ENCODE measurements at regions not wholly inside any gene's neighbourhood (a gene's known extent, or its start where the extent isn't known, plus 50 kb on each side); places are given as distances from the start of the nearest gene placed in this dataset.
"Not testable (repeated sequence)": the region's sequence is repeated elsewhere in the genome, so short reads cannot be mapped to it uniquely, and the experiment has no call there.

GRCh38 chrX:16319929-16320328 is 152.6 kb downstream of the MAGEB17 start:
- H3K36me3 ChIP-seq = no peaks in the 10 kb centered on the region
- H3K4me3 ChIP-seq = no peak overlapping the region
- DNase-seq = no peak
- no peak overlapping the region for H3K27ac ChIP-seq
- no peaks in the 10 kb centered on the region for H3K9me3 ChIP-seq
- H3K4me1 ChIP-seq = no peaks in the 10 kb centered on the region
- TF ChIP-seq POLR2A (IDR thresholded peaks at IDR 0.05) (no peak), CTCF (IDR thresholded peaks at IDR 0.05) (no peak)
- no peaks in the 10 kb centered on the region for H3K27me3 ChIP-seq

GRCh38 chrX:16320765-16321355 is 153.6 kb downstream of the MAGEB17 start:
- TF ChIP-seq CTCF (IDR thresholded peaks at IDR 0.05) (no peak), POLR2A (IDR thresholded peaks at IDR 0.05) (no peak)

GRCh38 chrX:16333453-16333852 is 166.2 kb downstream of the MAGEB17 start:
- TF ChIP-seq POLR2A (IDR thresholded peaks at IDR 0.05) = no peak
- no peak for TF ChIP-seq CTCF (IDR thresholded peaks at IDR 0.05)

More at GRCh38 chrX:16320765-16321355, 153.6 kb downstream of the MAGEB17 start:
- no peaks in the 10 kb centered on the region for H3K4me1 ChIP-seq
- DNase-seq = no peak
- H3K9me3 ChIP-seq = no peaks in the 10 kb centered on the region
- H3K27ac ChIP-seq = no peak overlapping the region
- no peak overlapping the region for H3K4me3 ChIP-seq
- no peaks in the 10 kb centered on the region for H3K36me3 ChIP-seq
- no peaks in the 10 kb centered on the region for H3K27me3 ChIP-seq

DNA sequence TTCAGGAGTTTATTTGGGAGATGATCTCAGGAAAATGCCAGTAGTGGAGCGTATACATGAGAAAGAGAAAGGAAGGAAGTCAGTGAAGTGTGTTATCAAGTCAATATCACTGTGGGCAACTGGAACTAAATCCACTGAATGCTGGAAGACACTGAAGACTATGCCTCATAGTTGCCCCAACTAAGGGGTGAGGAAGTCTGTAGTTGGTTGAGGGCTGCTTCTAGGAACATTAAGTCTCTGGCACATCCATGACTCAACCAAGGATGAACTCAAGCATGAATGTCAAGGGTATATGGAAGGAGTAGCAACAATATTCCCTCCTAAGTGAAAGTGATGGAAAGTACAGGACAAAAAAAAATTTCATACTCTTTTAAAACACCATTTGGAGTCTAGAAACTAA is 167.9 kb downstream of the MAGEB17 start:
- TF ChIP-seq CTCF (IDR thresholded peaks at IDR 0.05) (no peak), POLR2A (IDR thresholded peaks at IDR 0.05) (no peak)
- Histone ChIP-seq H3K27ac (no peak overlapping the region), H3K4me1 (no peaks in the 10 kb centered on the region), H3K4me3 (no peak overlapping the region), H3K36me3 (no peaks in the 10 kb centered on the region), H3K9me3 (no peaks in the 10 kb centered on the region), H3K27me3 (no peaks in the 10 kb centered on the region)
- DNase-seq = no peak

More at GRCh38 chrX:16333453-16333852, 166.2 kb downstream of the MAGEB17 start:
- Histone ChIP-seq H3K36me3 (no peaks in the 10 kb centered on the region), H3K9me3 (no peaks in the 10 kb centered on the region), H3K4me3 (no peak overlapping the region), H3K4me1 (no peaks in the 10 kb centered on the region), H3K27me3 (no peaks in the 10 kb centered on the region), H3K27ac (no peak overlapping the region)
- DNase-seq = no peak

GRCh38 chrX:16347968-16348670 is 180.8 kb downstream of the MAGEB17 start:
- no peak for TF ChIP-seq POLR2A (IDR thresholded peaks at IDR 0.05)
- Histone ChIP-seq H3K27me3 (no peaks in the 10 kb centered on the region), H3K36me3 (no peaks in the 10 kb centered on the region), H3K27ac (no peak overlapping the region), H3K4me1 (no peaks in the 10 kb centered on the region), H3K9me3 (no peaks in the 10 kb centered on the region), H3K4me3 (no peak overlapping the region)
- DNase-seq = no peak

DNA sequence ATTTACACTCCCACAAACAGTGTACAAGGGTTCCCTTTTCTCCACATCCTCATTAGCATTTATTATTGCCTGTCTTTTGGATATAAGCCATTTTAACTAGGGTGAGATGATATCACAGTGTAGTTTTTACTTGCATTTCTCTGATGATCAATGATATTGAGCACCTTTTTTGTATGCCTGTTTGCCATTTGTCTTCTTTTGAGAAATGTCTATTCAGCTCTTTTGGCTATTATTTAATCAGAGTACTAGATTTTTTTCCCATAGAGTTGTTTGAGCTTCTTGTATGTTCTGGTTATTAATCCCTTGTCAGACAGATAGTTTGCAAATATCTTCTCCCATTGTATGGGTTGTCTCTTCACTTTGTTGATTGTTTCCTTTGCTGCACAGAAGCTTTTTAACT is 190.6 kb downstream of the MAGEB17 start:
- TF ChIP-seq POLR2A (IDR thresholded peaks at IDR 0.05) (no peak), CTCF (IDR thresholded peaks at IDR 0.05) (no peak)
- H3K4me3 ChIP-seq = no peak overlapping the region
- H3K27me3 ChIP-seq = no peaks in the 10 kb centered on the region
- H3K27ac ChIP-seq = no peak overlapping the region
- DNase-seq = no peak
- no peaks in the 10 kb centered on the region for H3K4me1 ChIP-seq
- no peaks in the 10 kb centered on the region for H3K36me3 ChIP-seq
- H3K9me3 ChIP-seq = no peaks in the 10 kb centered on the region

DNA sequence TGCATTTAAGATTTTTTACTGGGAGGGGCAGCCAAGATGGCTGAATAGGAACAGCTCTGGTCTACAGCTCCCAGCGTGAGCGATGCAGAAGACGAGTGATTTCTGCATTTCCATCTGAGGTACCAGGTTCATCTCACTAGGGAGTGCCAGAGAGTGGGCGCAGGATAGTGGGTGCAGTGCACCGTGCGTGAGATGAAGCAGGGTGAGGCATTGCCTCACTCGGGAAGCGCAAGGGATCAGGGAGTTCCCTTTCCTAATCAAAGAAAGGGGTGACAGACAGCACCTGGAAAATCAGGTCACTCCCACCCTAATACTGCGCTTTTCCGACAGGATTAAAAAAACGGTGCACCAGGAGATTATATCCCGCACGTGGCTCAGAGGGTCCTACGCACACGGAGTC is 192.8 kb downstream of the MAGEB17 start:
- H3K4me1 ChIP-seq, H3K4me3 ChIP-seq, H3K36me3 ChIP-seq, H3K27ac ChIP-seq, H3K9me3 ChIP-seq, H3K27me3 ChIP-seq, DNase-seq: not testable (repeated sequence)

Data from Peyer's patch (tissue), 4 donors.